ENCODE measurements at regions not wholly inside any gene's neighbourhood (a gene's known extent, or its start where the extent isn't known, plus 50 kb on each side); places are given as distances from the start of the nearest gene placed in this dataset.

DNA sequence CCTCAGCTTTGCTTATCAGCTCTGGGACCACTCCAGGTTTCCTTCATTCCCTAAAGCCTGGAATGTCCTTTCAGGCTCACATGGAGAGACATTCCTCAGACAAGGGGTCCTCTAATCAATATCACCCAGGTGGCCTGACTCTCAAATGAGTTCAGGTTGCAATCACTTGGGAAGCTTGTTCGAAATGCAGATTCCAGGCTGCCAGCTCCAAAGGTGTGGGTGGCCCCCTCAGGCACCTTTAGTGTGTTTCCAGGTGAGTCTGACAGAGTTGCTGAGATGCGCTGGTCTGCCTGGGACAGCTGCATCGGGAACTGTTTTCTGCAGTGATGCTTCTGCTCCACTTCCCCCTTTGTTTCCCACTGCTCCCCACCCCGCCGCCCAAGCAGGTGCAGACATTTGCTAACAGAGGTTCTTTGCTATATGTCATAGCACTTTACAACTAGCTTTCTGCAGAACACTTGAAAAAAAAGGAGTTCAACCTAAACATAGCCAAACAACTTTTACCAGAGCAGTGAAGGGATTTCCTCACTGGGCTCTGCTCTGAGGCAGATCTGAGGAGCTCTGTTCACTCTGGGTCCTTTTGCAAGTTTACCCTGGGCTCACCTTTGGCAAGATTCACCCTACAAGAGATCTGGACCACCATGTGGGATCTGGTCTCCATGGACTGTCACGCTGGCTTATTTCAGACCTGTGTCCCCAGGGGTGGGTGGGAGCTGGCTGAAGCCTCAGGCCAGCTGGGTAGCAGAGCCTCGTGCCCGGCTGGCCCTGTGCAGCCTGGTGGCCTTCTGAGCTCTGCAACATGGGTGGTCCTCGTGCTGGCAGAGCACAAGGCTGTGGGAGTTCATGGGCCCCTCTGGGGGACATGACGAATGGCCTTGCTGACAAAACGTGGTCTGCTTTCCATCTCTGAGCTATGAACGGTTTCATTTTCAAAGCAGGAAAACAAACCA is 539.6 kb downstream of the CCDC171 start:
- TF ChIP-seq ZFX (IDR thresholded peaks at IDR 0.05; ENCODE audit: borderline replicate concordance), result no peak
- TF ChIP-seq, protein P1, sequence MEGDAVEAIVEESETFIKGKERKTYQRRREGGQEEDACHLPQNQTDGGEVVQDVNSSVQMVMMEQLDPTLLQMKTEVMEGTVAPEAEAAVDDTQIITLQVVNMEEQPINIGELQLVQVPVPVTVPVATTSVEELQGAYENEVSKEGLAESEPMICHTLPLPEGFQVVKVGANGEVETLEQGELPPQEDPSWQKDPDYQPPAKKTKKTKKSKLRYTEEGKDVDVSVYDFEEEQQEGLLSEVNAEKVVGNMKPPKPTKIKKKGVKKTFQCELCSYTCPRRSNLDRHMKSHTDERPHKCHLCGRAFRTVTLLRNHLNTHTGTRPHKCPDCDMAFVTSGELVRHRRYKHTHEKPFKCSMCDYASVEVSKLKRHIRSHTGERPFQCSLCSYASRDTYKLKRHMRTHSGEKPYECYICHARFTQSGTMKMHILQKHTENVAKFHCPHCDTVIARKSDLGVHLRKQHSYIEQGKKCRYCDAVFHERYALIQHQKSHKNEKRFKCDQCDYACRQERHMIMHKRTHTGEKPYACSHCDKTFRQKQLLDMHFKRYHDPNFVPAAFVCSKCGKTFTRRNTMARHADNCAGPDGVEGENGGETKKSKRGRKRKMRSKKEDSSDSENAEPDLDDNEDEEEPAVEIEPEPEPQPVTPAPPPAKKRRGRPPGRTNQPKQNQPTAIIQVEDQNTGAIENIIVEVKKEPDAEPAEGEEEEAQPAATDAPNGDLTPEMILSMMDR (IDR thresholded peaks at IDR 0.05), result no peak
- no peak overlapping the region for H3K27ac ChIP-seq

GRCh38 chr9:16098306-16098705 is 545.5 kb downstream of the CCDC171 start:
- no peak overlapping the region for H3K27ac ChIP-seq
- TF ChIP-seq, protein P1 (IDR thresholded peaks at IDR 0.05), result no peak
- no peak for TF ChIP-seq ZFX (IDR thresholded peaks at IDR 0.05; ENCODE audit: borderline replicate concordance)

DNA sequence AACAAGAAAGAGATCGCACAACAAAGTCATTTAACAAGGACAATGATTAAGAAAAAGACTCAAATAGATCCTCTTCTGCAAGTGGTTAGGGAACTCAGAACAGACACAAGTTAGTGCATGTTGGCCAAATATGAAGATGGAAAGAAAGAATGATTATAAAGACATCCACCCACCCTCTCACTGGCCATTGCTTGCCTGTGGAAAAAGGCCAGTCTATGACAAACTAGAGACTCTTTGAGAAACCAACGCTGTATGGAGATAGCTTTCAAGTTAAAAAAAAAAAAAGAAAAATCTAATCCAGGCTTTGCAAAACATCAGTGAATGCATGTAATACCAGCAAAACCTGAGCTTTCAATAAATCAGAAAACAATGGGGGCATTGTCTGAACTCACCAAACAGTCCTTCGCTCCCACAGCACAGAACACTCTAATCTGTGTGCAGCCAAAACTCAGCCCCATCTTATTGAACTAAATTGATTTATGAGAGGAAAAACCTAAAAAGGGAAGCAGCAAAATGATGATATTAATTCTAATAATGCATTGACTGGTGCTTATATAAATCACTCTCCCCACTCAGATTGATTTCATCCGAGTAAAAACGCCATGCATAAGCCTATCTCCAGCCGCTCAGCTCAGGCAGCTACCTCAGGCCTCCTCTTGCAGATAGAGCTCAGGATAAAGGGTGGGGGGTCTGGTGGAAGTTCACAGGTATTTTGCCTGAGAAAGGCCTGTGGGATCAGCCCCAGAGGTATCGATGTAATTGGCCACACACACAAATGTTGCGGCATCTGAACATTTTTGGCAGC is 547.1 kb downstream of the CCDC171 start:
- H3K27ac ChIP-seq, result no peak overlapping the region
- no peak for TF ChIP-seq ZFX (IDR thresholded peaks at IDR 0.05; ENCODE audit: borderline replicate concordance)
- TF ChIP-seq, protein P1 (IDR thresholded peaks at IDR 0.05), result no peak

DNA sequence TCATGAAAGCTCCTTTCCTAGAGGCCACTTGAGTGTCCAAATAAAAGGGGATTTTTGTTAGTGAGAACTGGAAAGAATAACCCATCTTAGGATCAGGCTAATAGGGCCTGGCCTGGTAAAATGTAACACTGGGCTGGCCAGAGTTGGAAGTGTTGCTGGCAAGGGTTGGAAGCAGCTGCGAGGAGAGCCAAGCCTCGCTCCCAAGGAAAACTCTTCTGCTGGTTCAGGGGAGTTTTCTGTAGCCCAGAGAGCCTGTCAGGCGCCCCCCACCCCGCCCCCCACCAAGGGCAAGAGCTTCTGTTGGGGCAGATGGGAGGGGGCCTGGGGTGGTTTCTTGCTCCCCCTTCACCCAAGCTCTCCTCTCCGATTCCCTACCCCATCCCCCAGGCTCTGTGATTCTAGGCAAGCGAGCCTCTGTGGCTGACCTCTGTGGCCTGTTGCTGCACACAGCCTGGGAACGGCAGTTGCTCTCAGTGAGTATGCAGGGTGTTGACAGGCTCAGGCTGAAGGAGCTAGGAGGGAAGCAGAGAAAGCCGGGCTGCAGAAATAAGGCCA is 547.8 kb downstream of the CCDC171 start:
- TF ChIP-seq, protein P1 (IDR thresholded peaks at IDR 0.05), result no peak
- no peak overlapping the region for H3K27ac ChIP-seq

DNA sequence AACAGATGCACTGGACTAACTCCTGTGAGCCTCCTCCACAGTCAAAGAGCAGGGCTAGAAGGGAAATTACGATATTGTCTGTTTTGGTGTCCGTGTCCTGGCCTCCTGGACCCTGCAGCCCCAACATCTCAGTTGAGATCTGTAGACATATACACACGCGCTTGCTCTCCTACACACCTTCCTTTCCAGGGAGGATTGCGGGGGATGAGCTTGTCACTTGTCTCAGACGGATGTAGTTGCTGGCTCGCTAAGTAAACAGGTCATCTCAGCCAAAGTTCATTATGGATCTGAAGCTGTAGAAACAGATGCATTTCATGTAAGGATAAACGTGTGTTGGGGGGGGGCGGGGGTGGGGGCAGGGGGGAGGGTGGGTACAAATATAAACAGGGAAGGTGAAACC is 549.3 kb downstream of the CCDC171 start:
- TF ChIP-seq ZFX (IDR thresholded peaks at IDR 0.05; ENCODE audit: borderline replicate concordance), result no peak
- TF ChIP-seq, protein P1 (IDR thresholded peaks at IDR 0.05), result no peak
- H3K27ac ChIP-seq, result no peak overlapping the region

GRCh38 chr9:16103620-16104397 is 551.0 kb downstream of the CCDC171 start:
- no peak overlapping the region for H3K27ac ChIP-seq
- TF ChIP-seq, protein P1 (IDR thresholded peaks at IDR 0.05), result no peak
- TF ChIP-seq ZFX (IDR thresholded peaks at IDR 0.05; ENCODE audit: borderline replicate concordance), result no peak

Data from 22Rv1 (cell line).